ENCODE measurements at regions not wholly inside any gene's neighbourhood (a gene's known extent, or its start where the extent isn't known, plus 50 kb on each side); places are given as distances from the start of the nearest gene placed in this dataset.

- no peak for TF ChIP-seq POLR2A (IDR thresholded peaks at IDR 0.05)
- no peak for TF ChIP-seq CTCF (IDR thresholded peaks at IDR 0.05)
Observed at GRCh38 chr3:147589016-147589415, 179.9 kb downstream of the ZIC1 start.
